ENCODE measurements at regions not wholly inside any gene's neighbourhood (a gene's known extent, or its start where the extent isn't known, plus 50 kb on each side); places are given as distances from the start of the nearest gene placed in this dataset.

GRCh38 chr12:76290963-76291859 lies 57.0 kb downstream of the BBS10 start:
- TF ChIP-seq EP300 (IDR thresholded peaks at IDR 0.05; ENCODE audit: borderline replicate concordance) (no peak), NFIC (IDR thresholded peaks at IDR 0.05) (no peak), FOXM1 (IDR thresholded peaks at IDR 0.05; ENCODE audit: borderline replicate concordance, low read depth) (no peak), CEBPB (IDR thresholded peaks at IDR 0.05) (no peak)

GRCh38 chr12:76288218-76288617 lies 60.0 kb downstream of the BBS10 start:
- no peak for TF ChIP-seq MAX (IDR thresholded peaks at IDR 0.05)

- TF ChIP-seq FOXM1 (IDR thresholded peaks at IDR 0.05; ENCODE audit: borderline replicate concordance, low read depth) (no peak), YY1 (IDR thresholded peaks at IDR 0.05; ENCODE audit: low read depth) (no peak)
Observed at GRCh38 chr12:76284816-76285750, 63.1 kb downstream of the BBS10 start.

GRCh38 chr12:76282744-76283143 lies 65.5 kb downstream of the BBS10 start:
- TF ChIP-seq TAF1 (IDR thresholded peaks at IDR 0.05; ENCODE audit: low read depth) (no peak), ZBTB7A (IDR thresholded peaks at IDR 0.05; ENCODE audit: low read depth) (no peak)

GRCh38 chr12:76277480-76277879 lies 70.7 kb downstream of the BBS10 start:
- TF ChIP-seq ZBTB7A (IDR thresholded peaks at IDR 0.05; ENCODE audit: low read depth) (no peak), MAX (IDR thresholded peaks at IDR 0.05) (no peak), NFIC (IDR thresholded peaks at IDR 0.05) (no peak), YY1 (IDR thresholded peaks at IDR 0.05; ENCODE audit: low read depth) (no peak), EGR1 (IDR thresholded peaks at IDR 0.05) (no peak), TCF12 (IDR thresholded peaks at IDR 0.05; ENCODE audit: low read depth) (no peak), CREB1 (IDR thresholded peaks at IDR 0.05; ENCODE audit: low read depth) (no peak), CEBPB (IDR thresholded peaks at IDR 0.05) (no peak), REST (IDR thresholded peaks at IDR 0.05; ENCODE audit: low read depth) (no peak), TAF1 (IDR thresholded peaks at IDR 0.05; ENCODE audit: low read depth) (no peak), USF1 (IDR thresholded peaks at IDR 0.05) (no peak), RAD21 (IDR thresholded peaks at IDR 0.05; ENCODE audit: low read depth) (no peak), FOXM1 (IDR thresholded peaks at IDR 0.05; ENCODE audit: borderline replicate concordance, low read depth) (no peak)

GRCh38 chr12:76276499-76277151 lies 71.6 kb downstream of the BBS10 start:
- TF ChIP-seq EGR1 (IDR thresholded peaks at IDR 0.05) (no peak), TCF12 (IDR thresholded peaks at IDR 0.05; ENCODE audit: low read depth) (no peak), TAF1 (IDR thresholded peaks at IDR 0.05; ENCODE audit: low read depth) (no peak), YY1 (IDR thresholded peaks at IDR 0.05; ENCODE audit: low read depth) (no peak)

GRCh38 chr12:76275511-76276093 lies 72.6 kb downstream of the BBS10 start:
- TF ChIP-seq CEBPB (IDR thresholded peaks at IDR 0.05): no peak
- no peak for TF ChIP-seq REST (IDR thresholded peaks at IDR 0.05; ENCODE audit: low read depth)
- TF ChIP-seq RAD21 (IDR thresholded peaks at IDR 0.05; ENCODE audit: low read depth): no peak
- no peak for TF ChIP-seq MAX (IDR thresholded peaks at IDR 0.05)
